Skin epidermis (tissue), 12 donors: ENCODE measurements at regions not wholly inside any gene's neighbourhood (a gene's known extent, or its start where the extent isn't known, plus 50 kb on each side); places are given as distances from the start of the nearest gene placed in this dataset.

Experiments
- H3K27ac ChIP-seq, 21 experiments: fragments of 200-600 bp; sonication (generic) in 11 of 21; one replicate each; pipeline ENCODE4 v1.5.0; 2020; ENCODE audit warnings: mild to moderate bottlenecking in 3 of 21, inconsistent platforms in 2 of 21, moderate library complexity in 2 of 21
- H3K4me3 ChIP-seq, 7 experiments: fragments of 200-600 bp; sonication (generic) in 2 of 7; one replicate each; pipeline ENCODE4 v1.5.0; 2020; ENCODE audit warnings: inconsistent platforms in 2 of 7, mild to moderate bottlenecking in 2 of 7, moderate library complexity in 1 of 7

GRCh38 chr22:48359613-48359965, 1468.1 kb downstream of the BRD1 start:
- Histone ChIP-seq H3K27ac (no peak overlapping the region), H3K4me3 (no peak overlapping the region)

DNA sequence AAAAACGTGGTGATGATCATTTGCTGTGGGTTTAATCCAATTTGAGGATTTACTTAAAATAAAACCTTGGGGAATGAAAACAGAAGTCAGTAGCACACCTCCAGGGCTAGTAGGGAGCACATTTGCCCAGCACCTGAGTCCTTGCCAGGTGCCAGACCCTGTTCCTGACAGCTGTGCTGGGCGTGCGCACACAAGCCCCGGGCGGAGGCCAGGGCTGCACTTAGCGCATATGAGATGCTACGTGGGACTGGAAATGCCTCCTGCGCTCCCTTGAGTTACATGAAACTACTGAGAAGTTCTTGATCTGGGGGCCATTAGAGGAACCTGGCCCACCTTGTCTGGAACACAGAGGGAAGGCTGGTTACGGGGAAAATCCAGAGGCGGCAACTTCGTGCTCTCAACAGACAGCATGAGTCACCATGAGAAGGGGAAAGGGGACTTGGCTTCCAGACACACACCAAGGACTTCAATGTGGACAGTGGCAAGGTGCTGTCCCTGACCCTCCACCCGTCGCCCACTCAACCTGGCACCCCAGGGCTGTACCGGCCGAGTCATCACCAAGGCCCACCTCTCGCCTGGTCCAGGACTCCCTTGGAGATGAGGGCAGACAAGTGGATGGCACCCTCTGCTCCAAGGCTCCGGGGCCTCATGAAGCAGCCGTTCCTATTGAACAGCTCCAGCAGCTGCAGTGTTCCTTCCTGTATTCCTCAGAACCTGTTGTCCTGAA, 1468.6 kb downstream of the BRD1 start:
- no peak overlapping the region for H3K27ac ChIP-seq
- H3K4me3 ChIP-seq, result no peak overlapping the region

DNA sequence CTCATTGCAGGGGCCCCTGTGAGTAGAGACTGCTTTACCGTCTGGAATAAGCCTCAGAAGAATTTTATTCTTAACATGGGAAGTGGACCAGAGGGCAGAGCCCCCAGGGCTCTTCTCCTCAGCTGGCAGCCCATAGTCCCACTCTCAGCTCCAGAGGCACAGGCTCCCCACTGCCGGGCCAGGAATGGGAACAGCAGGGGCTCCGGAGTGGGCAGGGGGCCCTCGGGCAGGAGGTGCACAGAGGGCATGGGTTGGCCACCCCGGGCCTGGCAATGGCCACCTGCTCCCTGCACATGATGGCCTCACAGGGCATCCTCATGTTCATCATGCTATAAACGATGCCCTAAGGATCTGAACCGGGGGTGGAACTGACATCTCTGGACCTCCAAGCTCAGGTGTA, 1469.7 kb downstream of the BRD1 start:
- H3K27ac ChIP-seq, result no peak overlapping the region
- no peak overlapping the region for H3K4me3 ChIP-seq

GRCh38 chr22:48357196-48357595, 1470.5 kb downstream of the BRD1 start:
- no peak overlapping the region for H3K27ac ChIP-seq
- no peak overlapping the region for H3K4me3 ChIP-seq

DNA sequence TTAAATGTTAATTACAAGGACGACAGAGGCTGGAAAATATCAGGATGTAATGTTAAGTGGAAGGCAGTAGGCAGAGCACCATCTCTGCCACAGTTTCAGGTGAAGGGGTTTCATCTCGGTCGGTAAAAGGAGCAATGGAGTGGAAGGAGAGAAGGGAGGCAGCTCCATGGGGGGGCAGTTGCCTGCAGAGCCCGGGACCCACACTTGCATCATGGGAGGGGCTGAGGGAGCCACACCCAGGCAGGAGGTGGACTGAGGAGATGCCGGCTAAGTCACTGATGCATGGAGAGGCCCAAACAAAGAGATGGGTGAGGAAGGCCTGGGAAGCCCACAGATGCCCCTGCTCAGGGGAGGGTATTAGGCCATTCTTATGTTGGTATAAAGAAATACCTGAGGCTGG, 1470.9 kb downstream of the BRD1 start:
- no peak overlapping the region for H3K4me3 ChIP-seq
- H3K27ac ChIP-seq, result no peak overlapping the region

- Histone ChIP-seq H3K27ac (no peak overlapping the region), H3K4me3 (no peak overlapping the region)
Measured at GRCh38 chr22:48354096-48354495, 1473.6 kb downstream of the BRD1 start.

- no peak overlapping the region for H3K4me3 ChIP-seq
- H3K27ac ChIP-seq, result no peak overlapping the region
Measured at GRCh38 chr22:48353116-48353947, 1474.3 kb downstream of the BRD1 start.

DNA sequence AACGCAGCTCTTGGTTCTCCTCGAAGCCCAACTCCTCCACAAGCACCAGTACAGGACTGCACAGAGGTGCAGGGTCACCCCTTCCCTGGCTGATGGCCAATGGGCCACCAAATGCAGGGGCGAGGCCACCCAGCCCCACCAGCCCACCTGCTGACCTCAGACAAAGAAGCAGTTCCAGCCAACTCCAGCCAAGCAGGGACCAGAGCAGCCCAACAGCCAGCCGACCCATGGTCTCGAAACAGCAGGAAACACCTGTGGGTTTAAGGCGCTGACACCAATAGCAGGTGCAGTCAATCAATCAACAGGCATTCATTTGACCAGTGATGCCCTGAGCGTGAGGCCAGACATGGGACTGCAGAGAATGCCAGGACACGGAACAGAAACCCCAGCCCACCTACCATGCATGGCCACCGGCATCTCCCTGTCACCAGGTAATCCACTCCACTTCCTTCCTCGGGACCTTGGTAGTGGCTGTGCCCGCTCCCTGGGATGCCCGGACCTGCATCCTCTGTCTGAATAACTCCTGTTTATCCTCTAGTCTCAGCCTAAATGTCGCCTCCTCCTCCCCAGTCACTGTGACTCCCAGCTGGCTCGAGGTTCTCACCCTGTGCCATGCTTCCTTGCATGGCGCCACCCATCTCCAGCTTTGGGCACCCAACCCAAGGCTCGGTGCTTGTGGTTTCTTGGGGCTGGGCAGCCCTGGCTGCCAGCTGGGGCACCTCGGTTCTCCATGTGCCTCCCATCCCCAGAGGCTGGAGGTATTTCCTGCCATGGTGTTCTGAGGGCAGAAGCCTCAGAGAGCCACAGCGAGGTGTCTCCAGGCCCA, 1475.4 kb downstream of the BRD1 start:
- no peak overlapping the region for H3K4me3 ChIP-seq
- H3K27ac ChIP-seq, result no peak overlapping the region

DNA sequence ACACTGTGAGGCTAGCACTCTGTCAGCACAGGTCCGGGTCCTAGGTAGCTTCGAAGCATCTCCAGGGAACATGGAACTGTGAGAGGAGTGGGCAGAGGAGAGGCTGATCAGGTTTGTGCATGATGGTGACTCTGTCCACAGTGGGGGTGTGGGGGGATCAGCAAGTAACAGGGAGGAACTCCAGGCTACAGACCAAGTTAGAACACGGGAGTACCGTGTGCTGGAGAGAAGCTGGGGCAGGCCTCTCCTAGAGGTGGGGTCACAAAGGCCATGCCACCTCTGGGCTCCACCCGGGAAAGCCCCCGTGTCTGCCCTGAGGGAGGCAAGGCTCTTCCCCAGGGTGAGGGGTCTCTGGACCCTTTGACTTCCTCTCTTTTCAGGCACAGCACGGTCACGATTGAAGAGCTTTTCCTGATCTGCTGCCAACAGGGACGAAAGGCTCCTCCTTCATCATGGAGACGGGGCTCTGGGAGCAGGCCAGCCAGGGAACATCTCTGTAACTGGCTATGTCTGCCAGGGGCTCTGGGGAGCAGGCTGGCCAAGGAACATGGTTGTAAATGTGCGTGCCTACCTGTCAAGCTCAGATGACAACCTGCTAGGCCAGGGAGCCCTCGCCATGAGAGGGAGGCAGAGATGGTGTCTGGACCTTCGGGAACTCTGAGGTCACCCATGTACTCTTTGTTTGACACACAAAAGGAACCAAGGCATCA, 1476.1 kb downstream of the BRD1 start:
- no peak overlapping the region for H3K4me3 ChIP-seq
- H3K27ac ChIP-seq, result no peak overlapping the region

GRCh38 chr22:48350456-48350855, 1477.2 kb downstream of the BRD1 start:
- Histone ChIP-seq H3K27ac (no peak overlapping the region), H3K4me3 (no peak overlapping the region)

DNA sequence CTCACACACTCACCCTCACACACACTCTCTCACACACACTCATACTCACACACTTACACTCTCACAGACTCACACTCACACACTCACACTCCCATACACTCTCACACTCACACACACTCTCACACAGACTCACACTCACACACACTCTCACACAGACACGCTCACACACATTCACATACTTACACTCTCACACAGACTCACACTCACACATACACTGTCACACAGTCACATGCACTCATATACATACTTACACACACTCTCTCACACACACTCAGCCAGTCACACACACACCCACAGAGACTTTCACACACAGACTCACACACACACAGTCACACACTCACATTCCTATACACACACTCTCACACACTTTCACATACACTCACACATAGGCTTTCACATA, 1478.8 kb downstream of the BRD1 start:
- no peak overlapping the region for H3K4me3 ChIP-seq
- H3K27ac ChIP-seq, result no peak overlapping the region

GRCh38 chr22:48347311-48347710, 1480.4 kb downstream of the BRD1 start:
- Histone ChIP-seq H3K4me3 (no peak overlapping the region), H3K27ac (no peak overlapping the region)

GRCh38 chr22:48346911-48347310, 1480.8 kb downstream of the BRD1 start:
- Histone ChIP-seq H3K4me3 (no peak overlapping the region), H3K27ac (no peak overlapping the region)

- H3K27ac ChIP-seq, result no peak overlapping the region
- H3K4me3 ChIP-seq, result no peak overlapping the region
Measured at GRCh38 chr22:48346311-48346710, 1481.4 kb downstream of the BRD1 start.

DNA sequence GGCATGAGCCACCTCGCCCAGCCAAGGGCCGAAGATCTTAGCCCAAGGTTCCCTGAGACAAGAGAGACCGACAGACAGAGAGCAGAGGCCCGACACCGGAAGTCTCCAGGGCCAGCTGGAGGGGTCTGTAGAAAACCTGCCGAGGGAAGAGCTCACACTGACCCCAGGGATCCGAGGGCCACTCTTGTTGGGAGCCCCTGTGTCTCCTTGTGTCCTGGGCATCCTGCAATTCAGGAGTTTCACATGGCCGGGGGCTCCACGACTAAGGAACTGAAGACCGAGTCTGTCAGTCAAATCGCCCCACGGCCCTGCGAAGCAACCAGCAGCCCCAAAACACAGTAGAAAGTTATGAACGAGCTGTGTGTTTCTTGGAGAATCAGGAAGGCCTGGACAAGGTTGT, 1482.0 kb downstream of the BRD1 start:
- no peak overlapping the region for H3K27ac ChIP-seq
- H3K4me3 ChIP-seq, result no peak overlapping the region

DNA sequence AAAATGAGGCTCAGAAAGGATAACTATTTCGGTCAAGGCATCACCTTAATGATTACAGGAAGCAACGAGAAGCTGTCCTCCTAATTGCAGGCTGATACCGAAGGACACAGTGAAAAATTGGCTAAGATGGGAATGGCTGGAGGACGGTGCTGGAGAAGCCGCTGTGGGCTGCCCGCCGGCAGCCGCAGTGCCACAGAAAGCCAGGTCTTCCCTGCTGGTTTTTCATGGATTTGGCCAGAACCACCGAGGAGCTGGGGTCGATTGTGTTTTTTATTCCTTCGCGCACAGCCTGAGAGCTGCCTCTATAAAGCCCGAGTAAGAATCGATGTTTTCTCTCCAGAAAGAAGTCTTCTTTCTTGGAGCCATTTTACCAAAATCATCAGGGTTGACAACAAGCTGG, 1484.2 kb downstream of the BRD1 start:
- Histone ChIP-seq H3K4me3 (no peak overlapping the region), H3K27ac (no peak overlapping the region)

- no peak overlapping the region for H3K27ac ChIP-seq
Measured at GRCh38 chr22:48342732-48343131, 1484.9 kb downstream of the BRD1 start.

DNA sequence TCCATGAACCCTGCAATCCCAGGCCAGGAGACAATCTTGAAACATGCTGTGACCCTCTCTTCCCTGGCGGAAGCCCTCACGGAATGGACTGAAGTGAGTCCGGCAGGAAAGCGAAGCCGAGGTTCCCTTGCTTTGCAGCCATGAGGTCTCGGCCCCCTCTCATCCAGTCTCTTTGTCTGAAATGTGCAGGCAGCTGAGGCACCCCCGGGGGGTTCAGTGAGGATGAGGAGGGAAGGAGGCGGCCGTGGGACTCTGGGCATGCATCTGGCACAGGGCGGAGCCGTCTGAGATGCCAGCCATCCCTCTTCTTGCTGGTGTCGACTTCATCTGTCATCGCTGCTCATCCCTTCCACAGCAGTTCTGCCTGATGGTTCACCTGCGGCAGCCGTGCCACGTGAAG, 1485.7 kb downstream of the BRD1 start:
- H3K4me3 ChIP-seq, result no peak overlapping the region
- H3K27ac ChIP-seq, result no peak overlapping the region

More at GRCh38 chr22:48342732-48343131, 1484.9 kb downstream of the BRD1 start:
- H3K4me3 ChIP-seq, result no peak overlapping the region

GRCh38 chr22:48340727-48341709, 1486.7 kb downstream of the BRD1 start:
- Histone ChIP-seq H3K4me3 (no peak overlapping the region), H3K27ac (no peak overlapping the region)
